HG03558 (cell line): ENCODE measurements at regions not wholly inside any gene's neighbourhood (a gene's known extent, or its start where the extent isn't known, plus 50 kb on each side); places are given as distances from the start of the nearest gene placed in this dataset.
"Not testable (repeated sequence)": the region's sequence is repeated elsewhere in the genome, so short reads cannot be mapped to it uniquely, and the experiment has no call there.

Experiments used
- ATAC-seq: cut with Tn5 transposase; IDR thresholded peaks from one replicate; pipeline ENCODE4 v1.9.1; 2021; ENCODE audit warnings: moderate number of reproducible peaks; ENCODE audit not compliant: unreplicated experiment; ENCODE audit errors: extremely low read depth

GRCh38 chr5:6243706-6244338 is 134.5 kb downstream of the MED10 start:
- no peak for ATAC-seq

- not testable (repeated sequence) for ATAC-seq
Observed at GRCh38 chr5:6241056-6241455, 137.3 kb downstream of the MED10 start.

- ATAC-seq: no peak
Observed at GRCh38 chr5:6236858-6237481, 141.4 kb downstream of the MED10 start.

- ATAC-seq: no peak
Observed at GRCh38 chr5:6236170-6236793, 142.1 kb downstream of the MED10 start.

- no peak for ATAC-seq
Observed at GRCh38 chr5:6235726-6236125, 142.6 kb downstream of the MED10 start.

- ATAC-seq: no peak
Observed at GRCh38 chr5:6228257-6229250, 149.8 kb downstream of the MED10 start.

- no peak for ATAC-seq
Observed at GRCh38 chr5:6225121-6225607, 153.2 kb downstream of the MED10 start.

GRCh38 chr5:6224406-6224805 is 153.9 kb downstream of the MED10 start:
- ATAC-seq: no peak

- ATAC-seq: no peak
Observed at GRCh38 chr5:6222899-6223298, 155.4 kb downstream of the MED10 start.

GRCh38 chr5:6222121-6222520 is 156.2 kb downstream of the MED10 start:
- ATAC-seq: no peak

GRCh38 chr5:6221141-6221626 is 157.2 kb downstream of the MED10 start:
- ATAC-seq: no peak

- ATAC-seq: no peak
Observed at GRCh38 chr5:6220346-6221088, 157.8 kb downstream of the MED10 start.

GRCh38 chr5:6218517-6218916 is 159.8 kb downstream of the MED10 start:
- ATAC-seq: no peak

- no peak for ATAC-seq
Observed at GRCh38 chr5:6218116-6218515, 160.2 kb downstream of the MED10 start.

- no peak for ATAC-seq
Observed at GRCh38 chr5:6216471-6217075, 161.8 kb downstream of the MED10 start.

- no peak for ATAC-seq
Observed at GRCh38 chr5:6215891-6216290, 162.5 kb downstream of the MED10 start.

- ATAC-seq: no peak
Observed at GRCh38 chr5:6212244-6212643, 166.1 kb downstream of the MED10 start.

GRCh38 chr5:6206501-6206900 is 171.8 kb downstream of the MED10 start:
- no peak for ATAC-seq

- ATAC-seq: no peak
Observed at GRCh38 chr5:6202968-6203365, 175.4 kb downstream of the MED10 start.
